Body of pancreas (tissue), 4 donors: ENCODE measurements at regions not wholly inside any gene's neighbourhood (a gene's known extent, or its start where the extent isn't known, plus 50 kb on each side); places are given as distances from the start of the nearest gene placed in this dataset.

Source experiments
- ATAC-seq: fragments of 150-250 bp; one replicate; pipeline ENCODE4 v1.9.1; 2016
- DNase-seq, 4 donors: peaks; one replicate each; pipeline ENCODE4 v3.0.0-alpha.2; 2019
- H3K27ac ChIP-seq, 4 donors: fragments of 200-600 bp; sonication (generic); 1 replicate in 3 of 4; 2 replicates in 1 of 4; pipeline versions ENCODE4 v1.5.1 to v1.6.1; 2016 to 2019; ENCODE audit warnings: mild to moderate bottlenecking in 1 of 4, mixed read lengths in 1 of 4, moderate library complexity in 1 of 4
- H3K27me3 ChIP-seq, 2 donors: fragments of 200-600 bp; sonication (generic); one replicate each; pipeline ENCODE4 v1.6.0; 2016; ENCODE audit warnings: mild to moderate bottlenecking in 1 of 2
- H3K36me3 ChIP-seq, 2 donors: fragments of 200-600 bp; sonication (generic); replicated peaks in 1 of 2; 2 replicates each; pipeline ENCODE4 v1.5.1; 2016; ENCODE audit warnings: low read depth in 2 of 2; ENCODE audit not compliant: insufficient read depth in 1 of 2
- H3K4me1 ChIP-seq: fragments of 200-600 bp; sonication (generic); one replicate; pipeline ENCODE4 v1.6.0; 2016
- H3K4me3 ChIP-seq, 2 donors: fragments of 200-600 bp; sonication (generic); 1 replicate in 1 of 2; 2 replicates in 1 of 2; pipeline ENCODE4 v1.5.1; 2016 to 2019
- H3K9me3 ChIP-seq, 3 donors: fragments of 200-600 bp; sonication (generic); 1 replicate in 2 of 3; 2 replicates in 1 of 3; pipeline ENCODE4 v1.5.1; 2016
- CTCF ChIP-seq, 7 experiments: fragments of 450-650 bp in 4 of 7; fragments of 200-600 bp in 3 of 7; sonication (generic) in 3 of 7; IDR thresholded peaks; one replicate each; pipeline ENCODE4 v1.5.1; 2016 to 2019; ENCODE audit warnings: antibody characterized with exemption in 7 of 7
- POLR2A ChIP-seq, 3 donors: fragments of 450-650 bp; IDR thresholded peaks; one replicate each; pipeline ENCODE4 v1.6.1; 2016; ENCODE audit warnings: antibody characterized with exemption in 3 of 3, mild to moderate bottlenecking in 2 of 3
- WGBS, 2 donors: methylation state at CpG; one replicate each; pipeline ENCODE4 v1.1.5; 2017; 5-methylcytosine and 5-hydroxymethylcytosine counted together
- intact Hi-C: fragments of 100-400 bp; cut with DNase I; formaldehyde crosslinking; loops from one replicate; pipeline ENCODE4 v1.15.1; 2023

GRCh38 chr7:77467408-77467807 is 51.3 kb upstream of the GSAP start:
- Histone ChIP-seq H3K36me3 (no peaks in the 10 kb centered on the region), H3K9me3 (no peaks in the 10 kb centered on the region), H3K27ac (peak overlapping the region in 1 of 4 donors; percentile 36), H3K4me1 (no peaks in the 10 kb centered on the region), H3K4me3 (no peak overlapping the region), H3K27me3 (no peaks in the 10 kb centered on the region)
- TF ChIP-seq POLR2A (IDR thresholded peaks at IDR 0.05) (no peak), CTCF (IDR thresholded peaks at IDR 0.05) (no peak)
- WGBS, 2 donors: 54 to 60% methylated on average over 3 of the region's 3 CpGs
- DNase-seq (peak in 3 of 4 donors; percentile 19 to 71 (median 24)), ATAC-seq (peak; percentile 50)
- intact Hi-C loops: no loop called here

GRCh38 chr7:77466450-77466849 is 50.3 kb upstream of the GSAP start:
- peak overlapping the region in 1 of 4 donors; percentile 36 for H3K27ac ChIP-seq
- 57 to 77% methylated on average over 1 of the region's 1 CpG for WGBS, 2 donors
- no peaks in the 10 kb centered on the region for H3K4me1 ChIP-seq
- H3K4me3 ChIP-seq: no peak overlapping the region
- intact Hi-C loops: no loop called here
- no peak for DNase-seq
- H3K27me3 ChIP-seq: no peaks in the 10 kb centered on the region
- ATAC-seq: no peak
- no peaks in the 10 kb centered on the region for H3K36me3 ChIP-seq
- TF ChIP-seq POLR2A (IDR thresholded peaks at IDR 0.05) (no peak), CTCF (IDR thresholded peaks at IDR 0.05) (no peak)
- H3K9me3 ChIP-seq: no peaks in the 10 kb centered on the region
